ENCODE measurements at regions not wholly inside any gene's neighbourhood (a gene's known extent, or its start where the extent isn't known, plus 50 kb on each side); places are given as distances from the start of the nearest gene placed in this dataset.

GRCh38 chr1:73637264-73637663, 560.7 kb downstream of the LRRIQ3 start:
- Histone ChIP-seq H3K27ac (no peak overlapping the region), H3K36me3 (no peaks in the 10 kb centered on the region), H3K4me3 (no peak overlapping the region), H3K27me3 (no peaks in the 10 kb centered on the region), H3K4me1 (ENCODE audit: insufficient read depth) (no peaks in the 10 kb centered on the region), H3K9me3 (no peaks in the 10 kb centered on the region)
- DNase-seq, result no peak
- WGBS, 3 donors, result 70 to 79% (median 71%) methylated on average over 2 of the region's 2 CpGs
- intact Hi-C loops (cut with DNase I), result no loop called here
- TF ChIP-seq CTCF (IDR thresholded peaks at IDR 0.05), result no peak
- TF ChIP-seq POLR2A (IDR thresholded peaks at IDR 0.05), result no peak
- no peak for TF ChIP-seq EP300 (IDR thresholded peaks at IDR 0.05)

GRCh38 chr1:73635021-73635420, 563.0 kb downstream of the LRRIQ3 start:
- no peaks in the 10 kb centered on the region for H3K4me1 ChIP-seq (ENCODE audit: insufficient read depth)
- DNase-seq, result no peak
- TF ChIP-seq CTCF (IDR thresholded peaks at IDR 0.05) (no peak), POLR2A (IDR thresholded peaks at IDR 0.05) (no peak), EP300 (IDR thresholded peaks at IDR 0.05) (no peak)
- H3K36me3 ChIP-seq, result no peaks in the 10 kb centered on the region
- no peaks in the 10 kb centered on the region for H3K27me3 ChIP-seq
- intact Hi-C loops (cut with DNase I), result no loop called here
- 70 to 76% (median 75%) methylated on average over 3 of the region's 3 CpGs for WGBS, 3 donors
- H3K9me3 ChIP-seq, result no peaks in the 10 kb centered on the region
- no peak overlapping the region for H3K4me3 ChIP-seq
- no peak overlapping the region for H3K27ac ChIP-seq

- no peak overlapping the region for H3K27ac ChIP-seq
- no peak overlapping the region for H3K4me3 ChIP-seq
- no peaks in the 10 kb centered on the region for H3K36me3 ChIP-seq
- no peaks in the 10 kb centered on the region for H3K27me3 ChIP-seq
- no peaks in the 10 kb centered on the region for H3K4me1 ChIP-seq (ENCODE audit: insufficient read depth)
- no peaks in the 10 kb centered on the region for H3K9me3 ChIP-seq
- no peak for DNase-seq
- intact Hi-C loops (cut with DNase I), result no loop called here
- no peak for TF ChIP-seq EP300 (IDR thresholded peaks at IDR 0.05)
- TF ChIP-seq POLR2A (IDR thresholded peaks at IDR 0.05), result no peak
- no peak for TF ChIP-seq CTCF (IDR thresholded peaks at IDR 0.05)
Measured at GRCh38 chr1:73627723-73628122, 570.3 kb downstream of the LRRIQ3 start.

- Histone ChIP-seq H3K36me3 (no peaks in the 10 kb centered on the region), H3K27me3 (no peaks in the 10 kb centered on the region), H3K27ac (no peak overlapping the region), H3K9me3 (no peaks in the 10 kb centered on the region), H3K4me1 (ENCODE audit: insufficient read depth) (no peaks in the 10 kb centered on the region), H3K4me3 (no peak overlapping the region)
- TF ChIP-seq CTCF (IDR thresholded peaks at IDR 0.05), result no peak
- no peak for TF ChIP-seq EP300 (IDR thresholded peaks at IDR 0.05)
- TF ChIP-seq POLR2A (IDR thresholded peaks at IDR 0.05), result no peak
- DNase-seq, result no peak
- WGBS, 3 donors, result 79 to 92% (median 82%) methylated on average over 1 of the region's 1 CpG
- intact Hi-C loops (cut with DNase I), result no loop called here
Measured at GRCh38 chr1:73626326-73626725, 571.6 kb downstream of the LRRIQ3 start.

GRCh38 chr1:73623946-73624345, 574.0 kb downstream of the LRRIQ3 start:
- Histone ChIP-seq H3K4me3 (no peak overlapping the region), H3K27me3 (no peaks in the 10 kb centered on the region), H3K36me3 (no peaks in the 10 kb centered on the region), H3K9me3 (no peaks in the 10 kb centered on the region), H3K27ac (no peak overlapping the region), H3K4me1 (ENCODE audit: insufficient read depth) (no peaks in the 10 kb centered on the region)
- intact Hi-C loops (cut with DNase I), result loop anchor here in 1 of 4 donors (5.0 kb wide), 1 partner anchor 443 kb away; no protein-coding TSS in a partner anchor
- 54 to 69% (median 57%) methylated on average over 1 of the region's 1 CpG for WGBS, 3 donors
- no peak for DNase-seq
- TF ChIP-seq POLR2A (IDR thresholded peaks at IDR 0.05) (no peak), CTCF (IDR thresholded peaks at IDR 0.05) (no peak), EP300 (IDR thresholded peaks at IDR 0.05) (no peak)

Data from ovary (tissue), 7 donors.